Esophagus squamous epithelium (tissue), 4 donors: ENCODE measurements at regions not wholly inside any gene's neighbourhood (a gene's known extent, or its start where the extent isn't known, plus 50 kb on each side); places are given as distances from the start of the nearest gene placed in this dataset.

Experiments used
- POLR2A ChIP-seq, 4 donors: fragments of 450-650 bp; IDR thresholded peaks; one replicate each; pipeline ENCODE4 v1.6.1; 2017; ENCODE audit warnings: antibody characterized with exemption in 4 of 4, mild to moderate bottlenecking in 4 of 4, moderate library complexity in 3 of 4
- TF ChIP-seq, protein P1 (sequence below), 6 experiments: fragments of 450-650 bp in 4 of 6; fragments of 200-600 bp in 2 of 6; sonication (generic) in 2 of 6; IDR thresholded peaks; one replicate each; pipeline ENCODE4 v1.5.1; 2016 to 2019; ENCODE audit warnings: antibody characterized with exemption in 6 of 6, mild to moderate bottlenecking in 4 of 6, moderate library complexity in 4 of 6

GRCh38 chr5:156021866-156022265 is 305.1 kb upstream of the SGCD start:
- no peak for TF ChIP-seq POLR2A (IDR thresholded peaks at IDR 0.05)
- TF ChIP-seq, protein P1, sequence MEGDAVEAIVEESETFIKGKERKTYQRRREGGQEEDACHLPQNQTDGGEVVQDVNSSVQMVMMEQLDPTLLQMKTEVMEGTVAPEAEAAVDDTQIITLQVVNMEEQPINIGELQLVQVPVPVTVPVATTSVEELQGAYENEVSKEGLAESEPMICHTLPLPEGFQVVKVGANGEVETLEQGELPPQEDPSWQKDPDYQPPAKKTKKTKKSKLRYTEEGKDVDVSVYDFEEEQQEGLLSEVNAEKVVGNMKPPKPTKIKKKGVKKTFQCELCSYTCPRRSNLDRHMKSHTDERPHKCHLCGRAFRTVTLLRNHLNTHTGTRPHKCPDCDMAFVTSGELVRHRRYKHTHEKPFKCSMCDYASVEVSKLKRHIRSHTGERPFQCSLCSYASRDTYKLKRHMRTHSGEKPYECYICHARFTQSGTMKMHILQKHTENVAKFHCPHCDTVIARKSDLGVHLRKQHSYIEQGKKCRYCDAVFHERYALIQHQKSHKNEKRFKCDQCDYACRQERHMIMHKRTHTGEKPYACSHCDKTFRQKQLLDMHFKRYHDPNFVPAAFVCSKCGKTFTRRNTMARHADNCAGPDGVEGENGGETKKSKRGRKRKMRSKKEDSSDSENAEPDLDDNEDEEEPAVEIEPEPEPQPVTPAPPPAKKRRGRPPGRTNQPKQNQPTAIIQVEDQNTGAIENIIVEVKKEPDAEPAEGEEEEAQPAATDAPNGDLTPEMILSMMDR (IDR thresholded peaks at IDR 0.05): no peak
